Fibroblast of mammary gland (primary cell): ENCODE measurements at regions not wholly inside any gene's neighbourhood (a gene's known extent, or its start where the extent isn't known, plus 50 kb on each side); places are given as distances from the start of the nearest gene placed in this dataset.

Source experiments
- DNase-seq: peaks from one replicate; pipeline ENCODE4 v3.0.0-alpha.2; 2010; ENCODE audit warnings: low read depth
- H3K4me3 ChIP-seq: 2 replicates; pipeline ENCODE4 v1.5.1; 2011; ENCODE audit warnings: low read depth, mild to moderate bottlenecking, low read length, moderate library complexity; ENCODE audit not compliant: control insufficient read depth
- CTCF ChIP-seq: conservative IDR thresholded peaks from 2 replicates; pipeline ENCODE4 v1.5.1; 2011; ENCODE audit warnings: low read depth, low read length, inconsistent platforms; ENCODE audit not compliant: control insufficient read depth, insufficient read depth

GRCh38 chr21:27275294-27275927, 308.5 kb upstream of the ADAMTS5 start:
- DNase-seq = peak; percentile 88
- TF ChIP-seq CTCF = no peak
- H3K4me3 ChIP-seq = no peak overlapping the region

DNA sequence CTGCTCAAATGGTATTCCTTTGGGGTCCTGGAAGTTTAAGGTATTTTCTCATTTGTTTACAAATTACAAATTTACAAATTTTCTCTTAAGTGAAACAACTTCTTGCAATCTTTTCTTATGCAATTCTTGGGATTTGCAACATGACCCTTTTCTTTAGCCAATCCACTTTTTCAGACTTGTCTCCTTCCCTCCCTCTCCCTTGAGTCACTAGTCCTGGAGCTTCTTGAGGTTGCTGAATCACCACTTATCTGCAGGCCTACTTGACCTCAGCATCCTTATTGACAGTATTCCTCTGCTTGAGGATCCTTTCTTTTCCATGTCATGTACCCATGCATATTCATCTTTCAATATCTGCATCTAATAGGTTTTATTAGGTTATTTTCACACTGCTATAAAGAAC, 302.8 kb upstream of the ADAMTS5 start:
- TF ChIP-seq CTCF = no peak
- no peak overlapping the region for H3K4me3 ChIP-seq
- DNase-seq = peak; percentile 97

GRCh38 chr21:27268290-27268689, 301.4 kb upstream of the ADAMTS5 start:
- DNase-seq = peak; percentile 78
- H3K4me3 ChIP-seq = no peak overlapping the region
- TF ChIP-seq CTCF = no peak

DNA sequence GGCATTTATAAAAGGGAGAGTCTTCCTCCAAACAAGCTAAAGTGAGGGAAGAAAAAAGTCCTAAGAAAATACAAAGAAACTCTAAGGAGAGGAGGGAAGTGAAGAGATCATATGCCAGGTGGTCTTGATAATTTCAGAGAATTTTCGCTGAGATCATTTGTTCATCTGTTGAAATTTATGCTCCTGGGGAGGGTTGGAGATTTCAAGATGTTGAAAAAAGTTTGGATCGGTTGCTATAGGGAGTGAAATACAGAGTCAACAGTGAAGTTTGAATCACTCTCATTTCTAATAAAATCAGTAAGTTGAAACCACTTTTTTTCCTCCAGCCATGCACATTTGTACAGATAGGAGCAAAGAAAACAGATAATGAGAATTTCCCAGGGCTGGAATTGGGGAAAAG, 299.1 kb upstream of the ADAMTS5 start:
- no peak overlapping the region for H3K4me3 ChIP-seq
- TF ChIP-seq CTCF = no peak
- no peak for DNase-seq

- no peak overlapping the region for H3K4me3 ChIP-seq
- TF ChIP-seq CTCF = no peak
- DNase-seq = no peak
These were observed 298.6 kb upstream of the ADAMTS5 start for GRCh38 chr21:27265492-27265891.

GRCh38 chr21:27261676-27262075, 294.8 kb upstream of the ADAMTS5 start:
- no peak for TF ChIP-seq CTCF
- DNase-seq = no peak
- no peak overlapping the region for H3K4me3 ChIP-seq

GRCh38 chr21:27260728-27261127, 293.8 kb upstream of the ADAMTS5 start:
- no peak overlapping the region for H3K4me3 ChIP-seq
- no peak for TF ChIP-seq CTCF
- no peak for DNase-seq
